ENCODE measurements at regions not wholly inside any gene's neighbourhood (a gene's known extent, or its start where the extent isn't known, plus 50 kb on each side); places are given as distances from the start of the nearest gene placed in this dataset.

DNA sequence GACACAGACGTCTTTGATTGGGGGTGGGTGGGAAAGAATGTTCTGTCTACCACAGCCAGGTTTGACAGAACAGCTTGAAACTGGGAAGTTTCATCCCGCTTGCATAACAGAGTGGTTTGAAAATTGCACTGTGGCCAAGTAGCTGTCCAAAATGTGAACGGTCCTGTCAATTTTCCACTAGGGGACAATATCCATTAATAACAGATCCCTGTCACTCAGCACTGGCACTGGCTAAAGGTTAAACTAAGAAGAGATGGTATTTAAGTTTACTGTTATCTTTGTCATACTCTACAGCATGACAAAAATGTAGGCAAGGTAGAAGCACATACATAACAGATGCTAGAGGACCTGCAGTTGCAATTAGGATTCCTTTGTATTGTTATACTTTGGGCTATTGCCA, 55.6 kb upstream of the ACMSD start:
- no peaks in the 10 kb centered on the region for H3K4me1 ChIP-seq (ENCODE audit: insufficient read depth, low read length)
- Mint-ChIP-seq H3K4me3 (no peak overlapping the region), H3K27me3 (ENCODE audit: low read depth) (peaks cover 2% of the 10 kb centered on the region), H3K27ac (no peak overlapping the region), H3K36me3 (ENCODE audit: insufficient read depth in 1 of 3, low read depth in 3 of 3) (no peaks in the 10 kb centered on the region), H3K4me1 (no peaks in the 10 kb centered on the region), H3K9me3 (no peaks in the 10 kb centered on the region; a peak in 1 of 5 replicates)
- H4K91ac ChIP-seq (ENCODE audit: insufficient read length, low read depth, low read length): no peak overlapping the region
- no peak overlapping the region for H3K4ac ChIP-seq (ENCODE audit: low read depth, low read length)
- H2BK5ac ChIP-seq (ENCODE audit: insufficient read length, low read length): no peak overlapping the region
- H3K18ac ChIP-seq (ENCODE audit: insufficient read length, low read depth, low read length): no peak overlapping the region
- no peak for DNase-seq
- H3K23me2 ChIP-seq (ENCODE audit: insufficient read length, low read depth, low read length, poor library complexity, severe bottlenecking): no peaks in the 10 kb centered on the region
- no CpG with 5 or more reads among the region's 3 CpGs for WGBS (ENCODE audit: extremely low coverage, insufficient read length, low lambda C conversion rate)
- no peaks in the 10 kb centered on the region for H4K20me1 ChIP-seq (ENCODE audit: control insufficient read depth, insufficient read depth, insufficient read length)
- no peaks in the 10 kb centered on the region for H3K79me2 ChIP-seq (ENCODE audit: insufficient read depth, low read length)
- H3T11ph ChIP-seq (ENCODE audit: low read length): no peak overlapping the region
- H3K23ac ChIP-seq (ENCODE audit: insufficient read length, low read depth, low read length): no peak overlapping the region
- no peaks in the 10 kb centered on the region for H3K9me3 ChIP-seq (ENCODE audit: control insufficient read depth, low read depth, low read length)
- no peak overlapping the region for H2AFZ ChIP-seq (ENCODE audit: low read length)
- H4K5ac ChIP-seq (ENCODE audit: insufficient read length, low read depth, low read length): no peak overlapping the region
- H3K9ac ChIP-seq (ENCODE audit: extremely low read depth, insufficient read length, low read length): no peak overlapping the region
- no peak overlapping the region for H2AK5ac ChIP-seq (ENCODE audit: insufficient read length, low read length)
- H3K56ac ChIP-seq (ENCODE audit: insufficient read length, low read depth, low read length): no peak overlapping the region
- H4K8ac ChIP-seq (replicated peaks; ENCODE audit: insufficient read length, low read depth, low read length): no peak overlapping the region
- H3K27ac ChIP-seq (ENCODE audit: insufficient read length, low read depth, low read length): no peak overlapping the region
- H3K27me3 ChIP-seq (ENCODE audit: insufficient read depth, low read length): no peaks in the 10 kb centered on the region
- H2BK15ac ChIP-seq (ENCODE audit: low read depth, low read length): no peak overlapping the region
- no peaks in the 10 kb centered on the region for H3K79me1 ChIP-seq (ENCODE audit: insufficient read depth, low read depth, low read length, poor library complexity, severe bottlenecking)
- no peak overlapping the region for H2BK12ac ChIP-seq (ENCODE audit: insufficient read length, low read depth, low read length)
- no peak overlapping the region for H2BK120ac ChIP-seq (ENCODE audit: low read depth, low read length, poor library complexity, severe bottlenecking)
- H2BK20ac ChIP-seq (ENCODE audit: low read depth, low read length, poor library complexity, severe bottlenecking): no peak overlapping the region
- TF ChIP-seq, protein P1, sequence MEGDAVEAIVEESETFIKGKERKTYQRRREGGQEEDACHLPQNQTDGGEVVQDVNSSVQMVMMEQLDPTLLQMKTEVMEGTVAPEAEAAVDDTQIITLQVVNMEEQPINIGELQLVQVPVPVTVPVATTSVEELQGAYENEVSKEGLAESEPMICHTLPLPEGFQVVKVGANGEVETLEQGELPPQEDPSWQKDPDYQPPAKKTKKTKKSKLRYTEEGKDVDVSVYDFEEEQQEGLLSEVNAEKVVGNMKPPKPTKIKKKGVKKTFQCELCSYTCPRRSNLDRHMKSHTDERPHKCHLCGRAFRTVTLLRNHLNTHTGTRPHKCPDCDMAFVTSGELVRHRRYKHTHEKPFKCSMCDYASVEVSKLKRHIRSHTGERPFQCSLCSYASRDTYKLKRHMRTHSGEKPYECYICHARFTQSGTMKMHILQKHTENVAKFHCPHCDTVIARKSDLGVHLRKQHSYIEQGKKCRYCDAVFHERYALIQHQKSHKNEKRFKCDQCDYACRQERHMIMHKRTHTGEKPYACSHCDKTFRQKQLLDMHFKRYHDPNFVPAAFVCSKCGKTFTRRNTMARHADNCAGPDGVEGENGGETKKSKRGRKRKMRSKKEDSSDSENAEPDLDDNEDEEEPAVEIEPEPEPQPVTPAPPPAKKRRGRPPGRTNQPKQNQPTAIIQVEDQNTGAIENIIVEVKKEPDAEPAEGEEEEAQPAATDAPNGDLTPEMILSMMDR (conservative IDR thresholded peaks at IDR 0.05): peak; percentile 66
- no peak overlapping the region for H3K4me2 ChIP-seq (ENCODE audit: insufficient read depth, insufficient read length, low read length)
- H3K14ac ChIP-seq (ENCODE audit: insufficient read depth, low read length): no peak overlapping the region

All from H9 (cell line).